HepG2 (cell line): ENCODE measurements at regions not wholly inside any gene's neighbourhood (a gene's known extent, or its start where the extent isn't known, plus 50 kb on each side); places are given as distances from the start of the nearest gene placed in this dataset.

Experiments used
- ATAC-seq: fragments of 200-7000 bp; cut with Tn5 transposase; 3 replicates; pipeline ENCODE4 v1.9.1; 2020; ENCODE audit warnings: mild to moderate bottlenecking, moderate library complexity
- BruUV-seq: library from RNA; stranded (reverse); fragments of 400-500 nt; replicated peaks from 2 replicates; lab custom pipeline; 2021; lab: Mats Ljungman, UMichigan
- CTCF ChIA-PET: fragments of 300-600 bp; formaldehyde crosslinking; extraction: SDS; loops from one replicate; lab custom pipeline; 2021; ENCODE audit warnings: low total read pairs, inconsistent platforms, low intra/inter-chr PET ratio; lab: Yijun Ruan, JAX
- POLR2A ChIA-PET: fragments of 350-600 bp; sonication (Branson Sonifier 250); formaldehyde crosslinking; loops from one replicate; lab custom pipeline; 2020; ENCODE audit warnings: antibody characterized with exemption, inconsistent platforms; lab: Yijun Ruan, JAX
- DNase-seq: peaks from one replicate; pipeline ENCODE4 v3.0.0-alpha.2; 2015; ENCODE audit warnings: low spot score
- FAIRE-seq: peaks from 3 replicates; lab custom pipeline; 2011; peaks lifted over from hg19 to GRCh38; lab: Jason Lieb, UNC
- H2AFZ ChIP-seq: one replicate; pipeline ENCODE4 v1.6.1; 2011; ENCODE audit warnings: low read length, inconsistent platforms
- H3K27ac ChIP-seq: fragments of 300-600 bp; 3 replicates; pipeline ENCODE4 v1.8.0; 2011; ENCODE audit warnings: mixed run types, mild to moderate bottlenecking, mixed read lengths, low read length, inconsistent platforms; ENCODE audit not compliant: insufficient read depth; ENCODE audit errors: extremely low read length
- H3K27me3 ChIP-seq, 2 experiments: fragments of 200-600 bp in 1 of 2; 2 replicates in 1 of 2; 3 replicates in 1 of 2; pipeline versions ENCODE4 v1.6.0 to v1.8.0; 2011; ENCODE audit warnings: low read length in 2 of 2, mild to moderate bottlenecking in 2 of 2, moderate library complexity in 2 of 2, inconsistent platforms in 1 of 2; ENCODE audit not compliant: insufficient read depth in 2 of 2, control insufficient read depth in 1 of 2
- H3K36me3 ChIP-seq, 2 experiments: fragments of 200-600 bp in 1 of 2; replicated peaks in 1 of 2; 2 replicates in 1 of 2; 3 replicates in 1 of 2; pipeline versions ENCODE4 v1.5.1 to v1.8.0; 2011; ENCODE audit warnings: low read length in 2 of 2, inconsistent platforms in 1 of 2; ENCODE audit not compliant: insufficient read depth in 2 of 2, control insufficient read depth in 1 of 2
- H3K4me1 ChIP-seq: 2 replicates; pipeline ENCODE4 v1.5.1; 2012; ENCODE audit warnings: low read length, inconsistent platforms; ENCODE audit not compliant: insufficient read depth
- H3K4me2 ChIP-seq: 2 replicates; pipeline ENCODE4 v1.6.0; 2011; ENCODE audit warnings: low read depth, low read length, inconsistent platforms
- H3K4me3 ChIP-seq, 3 experiments: fragments of 200-600 bp in 1 of 3; sonication (generic), shearing (Covaris generic) in 1 of 3; replicated peaks in 1 of 3; 2 replicates each; pipeline ENCODE4 v1.5.1; 2011 to 2016; ENCODE audit warnings: low read length in 3 of 3, inconsistent platforms in 2 of 3, low read depth in 2 of 3, mild to moderate bottlenecking in 2 of 3, control low read depth in 1 of 3, mixed read lengths in 1 of 3; ENCODE audit not compliant: insufficient read depth in 1 of 3
- H3K79me2 ChIP-seq: one replicate; pipeline ENCODE4 v1.6.1; 2011; ENCODE audit warnings: low read length, inconsistent platforms; ENCODE audit not compliant: insufficient read depth
- H3K9ac ChIP-seq: 2 replicates; pipeline ENCODE4 v1.6.0; 2011; ENCODE audit warnings: mild to moderate bottlenecking, low read depth, low read length, inconsistent platforms; ENCODE audit not compliant: insufficient read depth
- H3K9me3 ChIP-seq: 2 replicates; pipeline ENCODE4 v1.5.1; 2012; ENCODE audit warnings: mild to moderate bottlenecking, low read length
- H4K20me1 ChIP-seq: 2 replicates; pipeline ENCODE4 v1.6.0; 2011; ENCODE audit warnings: inconsistent platforms, mild to moderate bottlenecking, low read length, moderate library complexity; ENCODE audit not compliant: insufficient read depth
- HOXD1 ChIP-seq: sonication (generic); formaldehyde crosslinking; IDR thresholded peaks from 2 replicates; pipeline ENCODE4 v1.5.0; 2020; ENCODE audit warnings: missing genetic modification reagents
- RBAK ChIP-seq: sonication (generic); formaldehyde crosslinking; IDR thresholded peaks from 2 replicates; pipeline ENCODE4 v1.5.1; 2020; ENCODE audit warnings: mild to moderate bottlenecking, missing genetic modification reagents
- RFX5 ChIP-seq: IDR thresholded peaks from 2 replicates; pipeline ENCODE4 v1.6.1; 2011; ENCODE audit warnings: low read depth, low read length, improper control_type of control experiment
- TMF1 ChIP-seq: sonication (generic); formaldehyde crosslinking; IDR thresholded peaks from 2 replicates; pipeline ENCODE4 v1.8.1; 2022; ENCODE audit warnings: low read depth, missing genetic modification reagents
- ZFP82 ChIP-seq: sonication (generic); formaldehyde crosslinking; IDR thresholded peaks from 2 replicates; pipeline ENCODE4 v1.5.1; 2020; ENCODE audit warnings: mild to moderate bottlenecking, missing genetic modification reagents, borderline replicate concordance
- ZMAT3 ChIP-seq: sonication (generic); formaldehyde crosslinking; conservative IDR thresholded peaks from 2 replicates; pipeline ENCODE4 v1.7.0; 2021; ENCODE audit warnings: missing genetic modification reagents
- ZNF230 ChIP-seq: sonication (generic); formaldehyde crosslinking; IDR thresholded peaks from 2 replicates; pipeline ENCODE4 v1.4.0; 2020; ENCODE audit warnings: mild to moderate bottlenecking, missing genetic modification reagents
- ZNF30 ChIP-seq: sonication (generic); formaldehyde crosslinking; IDR thresholded peaks from 2 replicates; pipeline ENCODE4 v1.5.0; 2020; ENCODE audit warnings: mild to moderate bottlenecking, missing genetic modification reagents
- ZNF546 ChIP-seq: sonication (generic); formaldehyde crosslinking; conservative IDR thresholded peaks from 2 replicates; pipeline ENCODE4 v1.8.1; 2023; ENCODE audit warnings: mild to moderate bottlenecking, missing genetic modification reagents
- ZNF557 ChIP-seq: sonication (generic); formaldehyde crosslinking; IDR thresholded peaks from 2 replicates; pipeline ENCODE4 v1.4.0; 2020; ENCODE audit warnings: missing genetic modification reagents
- ZNF75D ChIP-seq: sonication (generic); formaldehyde crosslinking; IDR thresholded peaks from 2 replicates; pipeline ENCODE4 v1.8.1; 2023; ENCODE audit warnings: missing genetic modification reagents, mild to moderate bottlenecking, borderline replicate concordance
- WGBS: methylation state at CpG from one replicate; pipeline ENCODE4 v1.1.6; 2017; ENCODE audit warnings: low lambda C conversion rate; 5-methylcytosine and 5-hydroxymethylcytosine counted together
- in situ Hi-C: cut with HindIII; loops from 2 replicates; pipeline ENCODE4 v1.10.0; 2017; ENCODE audit warnings: low pct_unique_long_range_greater_than_20kb; ENCODE audit not compliant: extremely low pct_ligation_motif_present
- intact Hi-C: fragments of 100-400 bp; cut with micrococcal nuclease; formaldehyde crosslinking; loops from one replicate; pipeline ENCODE4 v1.10.0; 2022; ENCODE audit not compliant: unreplicated experiment
- TF ChIP-seq, protein P1 (sequence below): sonication (generic); formaldehyde crosslinking; IDR thresholded peaks from 2 replicates; pipeline ENCODE4 v1.4.0; 2020; ENCODE audit warnings: missing genetic modification reagents; ENCODE audit errors: not compliant biosample characterization
- TF ChIP-seq, protein P2 (sequence below): sonication (generic); formaldehyde crosslinking; IDR thresholded peaks from one replicate; pipeline ENCODE4 v1.5.1; 2020; ENCODE audit warnings: mild to moderate bottlenecking, missing genetic modification reagents; ENCODE audit errors: not compliant biosample characterization
- TF ChIP-seq, protein P3 (sequence below): sonication (generic); formaldehyde crosslinking; IDR thresholded peaks from 2 replicates; pipeline ENCODE4 v1.4.0; 2020; ENCODE audit warnings: mild to moderate bottlenecking, missing genetic modification reagents

DNA sequence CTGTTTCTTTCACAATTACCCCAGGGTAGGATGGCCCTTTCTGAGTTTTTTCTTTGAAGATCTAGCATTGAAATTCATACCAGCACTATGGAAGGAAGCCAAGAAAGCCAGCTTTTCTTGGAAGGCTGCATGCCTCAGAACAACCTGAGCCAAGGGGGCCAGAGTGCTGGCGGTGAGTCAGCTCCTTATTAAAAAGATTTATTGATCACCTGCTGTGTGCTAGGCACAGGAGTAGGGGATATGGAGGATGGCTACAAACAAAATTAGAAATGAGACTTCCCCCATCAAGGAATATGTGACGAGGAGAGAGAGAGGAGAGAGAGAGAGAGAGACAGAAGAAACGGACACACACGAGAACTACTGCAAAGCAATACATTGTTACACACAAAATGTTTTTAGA is 184.6 kb upstream of the PUM3 start:
- no peaks in the 10 kb centered on the region for H3K27me3 ChIP-seq
- 27% methylated on average over 4 of the region's 4 CpGs for whole genome bisulfite sequencing
- FAIRE-seq (no peak), DNase-seq (no peak), ATAC-seq (no peak)
- no peak overlapping the region for H3K4me3 ChIP-seq
- in situ Hi-C loops, result no loop called here
- no peak overlapping the region for H3K4me2 ChIP-seq
- no peak overlapping the region for H2AFZ ChIP-seq
- H3K27ac ChIP-seq, result no peak overlapping the region
- no peaks in the 10 kb centered on the region for H3K4me1 ChIP-seq
- no peaks in the 10 kb centered on the region for H4K20me1 ChIP-seq
- no peaks in the 10 kb centered on the region for H3K79me2 ChIP-seq
- no peaks in the 10 kb centered on the region for H3K36me3 ChIP-seq
- intact Hi-C loops, result no loop called here
- no peaks in the 10 kb centered on the region for H3K9me3 ChIP-seq
- H3K9ac ChIP-seq, result no peak overlapping the region
- no TSS peak for BruUV-seq
- POLR2A ChIA-PET, result no interaction called here
- CTCF ChIA-PET, result no interaction called here
- TF ChIP-seq ZNF75D (CRISPR knock-in tag) (no peak), ZNF557 (CRISPR knock-in tag) (no peak), HOXD1 (no peak), ZNF230 (CRISPR knock-in tag) (no peak), ZNF30 (CRISPR knock-in tag) (no peak), RBAK (CRISPR knock-in tag) (no peak), ZFP82 (CRISPR knock-in tag) (no peak), RFX5 (no peak), ZMAT3 (CRISPR knock-in tag) (no peak), TMF1 (CRISPR knock-in tag) (no peak), ZNF546 (CRISPR knock-in tag) (no peak)
- TF ChIP-seq, protein P1, sequence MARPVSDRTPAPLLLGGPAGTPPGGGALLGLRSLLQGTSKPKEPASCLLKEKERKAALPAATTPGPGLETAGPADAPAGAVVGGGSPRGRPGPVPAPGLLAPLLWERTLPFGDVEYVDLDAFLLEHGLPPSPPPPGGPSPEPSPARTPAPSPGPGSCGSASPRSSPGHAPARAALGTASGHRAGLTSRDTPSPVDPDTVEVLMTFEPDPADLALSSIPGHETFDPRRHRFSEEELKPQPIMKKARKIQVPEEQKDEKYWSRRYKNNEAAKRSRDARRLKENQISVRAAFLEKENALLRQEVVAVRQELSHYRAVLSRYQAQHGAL (CRISPR knock-in tag), result no peak
- TF ChIP-seq, protein P2, sequence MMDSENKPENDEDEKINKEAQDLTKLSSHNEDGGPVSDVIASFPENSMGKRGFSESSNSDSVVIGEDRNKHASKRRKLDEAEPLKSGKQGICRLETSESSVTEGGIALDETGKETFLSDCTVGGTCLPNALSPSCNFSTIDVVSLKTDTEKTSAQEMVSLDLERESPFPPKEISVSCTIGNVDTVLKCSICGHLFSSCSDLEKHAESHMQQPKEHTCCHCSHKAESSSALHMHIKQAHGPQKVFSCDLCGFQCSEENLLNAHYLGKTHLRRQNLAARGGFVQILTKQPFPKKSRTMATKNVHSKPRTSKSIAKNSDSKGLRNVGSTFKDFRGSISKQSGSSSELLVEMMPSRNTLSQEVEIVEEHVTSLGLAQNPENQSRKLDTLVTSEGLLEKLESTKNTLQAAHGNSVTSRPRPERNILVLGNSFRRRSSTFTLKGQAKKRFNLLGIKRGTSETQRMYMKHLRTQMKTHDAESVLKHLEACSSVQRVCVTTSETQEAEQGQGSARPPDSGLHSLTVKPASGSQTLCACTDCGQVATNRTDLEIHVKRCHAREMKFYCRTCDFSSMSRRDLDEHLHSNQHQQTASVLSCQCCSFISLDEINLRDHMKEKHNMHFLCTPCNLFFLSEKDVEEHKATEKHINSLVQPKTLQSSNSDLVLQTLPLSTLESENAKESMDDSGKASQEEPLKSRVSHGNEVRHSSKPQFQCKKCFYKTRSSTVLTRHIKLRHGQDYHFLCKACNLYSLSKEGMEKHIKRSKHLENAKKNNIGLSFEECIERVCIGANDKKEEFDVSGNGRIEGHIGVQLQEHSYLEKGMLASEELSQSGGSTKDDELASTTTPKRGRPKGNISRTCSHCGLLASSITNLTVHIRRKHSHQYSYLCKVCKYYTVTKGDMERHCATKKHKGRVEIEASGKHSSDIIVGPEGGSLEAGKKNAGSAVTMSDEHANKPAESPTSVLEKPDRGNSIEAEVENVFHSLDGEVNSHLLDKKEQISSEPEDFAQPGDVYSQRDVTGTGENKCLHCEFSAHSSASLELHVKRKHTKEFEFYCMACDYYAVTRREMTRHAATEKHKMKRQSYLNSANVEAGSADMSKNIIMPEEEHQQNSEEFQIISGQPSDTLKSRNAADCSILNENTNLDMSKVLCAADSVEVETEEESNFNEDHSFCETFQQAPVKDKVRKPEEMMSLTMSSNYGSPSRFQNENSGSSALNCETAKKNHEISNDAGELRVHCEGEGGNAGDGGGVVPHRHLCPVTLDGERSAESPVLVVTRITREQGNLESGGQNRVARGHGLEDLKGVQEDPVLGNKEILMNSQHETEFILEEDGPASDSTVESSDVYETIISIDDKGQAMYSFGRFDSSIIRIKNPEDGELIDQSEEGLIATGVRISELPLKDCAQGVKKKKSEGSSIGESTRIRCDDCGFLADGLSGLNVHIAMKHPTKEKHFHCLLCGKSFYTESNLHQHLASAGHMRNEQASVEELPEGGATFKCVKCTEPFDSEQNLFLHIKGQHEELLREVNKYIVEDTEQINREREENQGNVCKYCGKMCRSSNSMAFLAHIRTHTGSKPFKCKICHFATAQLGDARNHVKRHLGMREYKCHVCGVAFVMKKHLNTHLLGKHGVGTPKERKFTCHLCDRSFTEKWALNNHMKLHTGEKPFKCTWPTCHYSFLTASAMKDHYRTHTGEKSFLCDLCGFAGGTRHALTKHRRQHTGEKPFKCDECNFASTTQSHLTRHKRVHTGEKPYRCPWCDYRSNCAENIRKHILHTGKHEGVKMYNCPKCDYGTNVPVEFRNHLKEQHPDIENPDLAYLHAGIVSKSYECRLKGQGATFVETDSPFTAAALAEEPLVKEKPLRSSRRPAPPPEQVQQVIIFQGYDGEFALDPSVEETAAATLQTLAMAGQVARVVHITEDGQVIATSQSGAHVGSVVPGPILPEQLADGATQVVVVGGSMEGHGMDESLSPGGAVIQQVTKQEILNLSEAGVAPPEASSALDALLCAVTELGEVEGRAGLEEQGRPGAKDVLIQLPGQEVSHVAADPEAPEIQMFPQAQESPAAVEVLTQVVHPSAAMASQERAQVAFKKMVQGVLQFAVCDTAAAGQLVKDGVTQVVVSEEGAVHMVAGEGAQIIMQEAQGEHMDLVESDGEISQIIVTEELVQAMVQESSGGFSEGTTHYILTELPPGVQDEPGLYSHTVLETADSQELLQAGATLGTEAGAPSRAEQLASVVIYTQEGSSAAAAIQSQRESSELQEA (CRISPR knock-in tag), result no peak
- TF ChIP-seq, protein P3, sequence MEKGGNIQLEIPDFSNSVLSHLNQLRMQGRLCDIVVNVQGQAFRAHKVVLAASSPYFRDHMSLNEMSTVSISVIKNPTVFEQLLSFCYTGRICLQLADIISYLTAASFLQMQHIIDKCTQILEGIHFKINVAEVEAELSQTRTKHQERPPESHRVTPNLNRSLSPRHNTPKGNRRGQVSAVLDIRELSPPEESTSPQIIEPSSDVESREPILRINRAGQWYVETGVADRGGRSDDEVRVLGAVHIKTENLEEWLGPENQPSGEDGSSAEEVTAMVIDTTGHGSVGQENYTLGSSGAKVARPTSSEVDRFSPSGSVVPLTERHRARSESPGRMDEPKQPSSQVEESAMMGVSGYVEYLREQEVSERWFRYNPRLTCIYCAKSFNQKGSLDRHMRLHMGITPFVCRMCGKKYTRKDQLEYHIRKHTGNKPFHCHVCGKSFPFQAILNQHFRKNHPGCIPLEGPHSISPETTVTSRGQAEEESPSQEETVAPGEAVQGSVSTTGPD (CRISPR knock-in tag), result no peak
